ENCODE measurements at regions not wholly inside any gene's neighbourhood (a gene's known extent, or its start where the extent isn't known, plus 50 kb on each side); places are given as distances from the start of the nearest gene placed in this dataset.

DNA sequence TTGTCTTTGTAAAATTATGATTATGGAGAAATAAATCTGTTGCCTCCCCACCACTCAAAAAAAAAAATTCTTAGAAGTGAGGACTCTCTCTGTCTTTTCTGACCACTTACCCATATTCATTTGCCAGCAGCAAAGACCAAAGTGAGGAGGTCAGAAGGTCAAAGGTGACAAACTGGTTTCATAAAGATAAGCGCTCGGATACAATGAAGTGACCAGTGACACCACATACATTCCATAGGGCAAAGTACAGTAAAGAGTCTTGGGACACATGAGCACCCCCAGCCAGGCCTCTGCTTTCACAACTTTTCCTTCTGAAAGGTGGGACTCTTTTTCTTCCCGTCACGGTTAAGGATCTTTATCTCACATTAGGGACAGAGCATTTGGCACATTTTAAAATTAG is 75.9 kb upstream of the TCF4 start:
- Histone ChIP-seq H3K4me3 (no peak overlapping the region), H3K4me1 (no peaks in the 10 kb centered on the region), H3K36me3 (no peaks in the 10 kb centered on the region), H3K27ac (no peak overlapping the region), H3K9me3 (no peaks in the 10 kb centered on the region), H3K27me3 (no peaks in the 10 kb centered on the region)
- in situ Hi-C loops (cut with MboI; ENCODE audit: low sequenced_read_pairs in 4 of 4) (no loop called here), intact Hi-C loops (cut with DNase I; ENCODE audit: low total_unique reads) (no loop called here)
- no peak for TF ChIP-seq POLR2A (IDR thresholded peaks at IDR 0.05)
- TF ChIP-seq, protein P1, sequence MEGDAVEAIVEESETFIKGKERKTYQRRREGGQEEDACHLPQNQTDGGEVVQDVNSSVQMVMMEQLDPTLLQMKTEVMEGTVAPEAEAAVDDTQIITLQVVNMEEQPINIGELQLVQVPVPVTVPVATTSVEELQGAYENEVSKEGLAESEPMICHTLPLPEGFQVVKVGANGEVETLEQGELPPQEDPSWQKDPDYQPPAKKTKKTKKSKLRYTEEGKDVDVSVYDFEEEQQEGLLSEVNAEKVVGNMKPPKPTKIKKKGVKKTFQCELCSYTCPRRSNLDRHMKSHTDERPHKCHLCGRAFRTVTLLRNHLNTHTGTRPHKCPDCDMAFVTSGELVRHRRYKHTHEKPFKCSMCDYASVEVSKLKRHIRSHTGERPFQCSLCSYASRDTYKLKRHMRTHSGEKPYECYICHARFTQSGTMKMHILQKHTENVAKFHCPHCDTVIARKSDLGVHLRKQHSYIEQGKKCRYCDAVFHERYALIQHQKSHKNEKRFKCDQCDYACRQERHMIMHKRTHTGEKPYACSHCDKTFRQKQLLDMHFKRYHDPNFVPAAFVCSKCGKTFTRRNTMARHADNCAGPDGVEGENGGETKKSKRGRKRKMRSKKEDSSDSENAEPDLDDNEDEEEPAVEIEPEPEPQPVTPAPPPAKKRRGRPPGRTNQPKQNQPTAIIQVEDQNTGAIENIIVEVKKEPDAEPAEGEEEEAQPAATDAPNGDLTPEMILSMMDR (IDR thresholded peaks at IDR 0.05 in 4 of 5, conservative IDR thresholded peaks at IDR 0.05 in 1 of 5) = no peak
- DNase-seq (no peak), ATAC-seq (no peak)

DNA sequence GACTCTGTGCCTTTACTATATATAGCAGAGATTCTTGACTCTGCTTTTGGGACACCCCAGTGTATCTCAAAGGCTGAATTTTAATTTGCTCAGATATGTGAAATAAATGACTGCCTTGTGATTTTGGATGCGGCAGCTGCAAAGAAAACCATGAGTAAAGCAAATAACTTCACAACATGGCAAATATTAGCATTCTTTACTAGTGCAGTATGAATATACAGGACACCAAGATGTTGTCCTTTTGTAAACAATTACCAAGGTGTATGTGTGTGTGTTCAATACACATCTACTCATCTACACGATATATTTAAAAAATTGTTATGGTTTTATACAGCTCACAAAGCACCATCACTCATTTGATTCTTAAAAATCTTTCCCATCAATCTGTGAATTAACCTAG is 70.6 kb upstream of the TCF4 start:
- H3K36me3 ChIP-seq = no peaks in the 10 kb centered on the region
- no peaks in the 10 kb centered on the region for H3K4me1 ChIP-seq
- TF ChIP-seq, protein P1 (IDR thresholded peaks at IDR 0.05 in 4 of 5, conservative IDR thresholded peaks at IDR 0.05 in 1 of 5) = no peak
- no peak for TF ChIP-seq POLR2A (IDR thresholded peaks at IDR 0.05)
- H3K27ac ChIP-seq = no peak overlapping the region
- ATAC-seq (no peak), DNase-seq (no peak)
- no peaks in the 10 kb centered on the region for H3K9me3 ChIP-seq
- intact Hi-C loops (cut with DNase I; ENCODE audit: low total_unique reads) (no loop called here), in situ Hi-C loops (cut with MboI; ENCODE audit: low sequenced_read_pairs in 4 of 4) (no loop called here)
- no peaks in the 10 kb centered on the region for H3K27me3 ChIP-seq
- no peak overlapping the region for H3K4me3 ChIP-seq

DNA sequence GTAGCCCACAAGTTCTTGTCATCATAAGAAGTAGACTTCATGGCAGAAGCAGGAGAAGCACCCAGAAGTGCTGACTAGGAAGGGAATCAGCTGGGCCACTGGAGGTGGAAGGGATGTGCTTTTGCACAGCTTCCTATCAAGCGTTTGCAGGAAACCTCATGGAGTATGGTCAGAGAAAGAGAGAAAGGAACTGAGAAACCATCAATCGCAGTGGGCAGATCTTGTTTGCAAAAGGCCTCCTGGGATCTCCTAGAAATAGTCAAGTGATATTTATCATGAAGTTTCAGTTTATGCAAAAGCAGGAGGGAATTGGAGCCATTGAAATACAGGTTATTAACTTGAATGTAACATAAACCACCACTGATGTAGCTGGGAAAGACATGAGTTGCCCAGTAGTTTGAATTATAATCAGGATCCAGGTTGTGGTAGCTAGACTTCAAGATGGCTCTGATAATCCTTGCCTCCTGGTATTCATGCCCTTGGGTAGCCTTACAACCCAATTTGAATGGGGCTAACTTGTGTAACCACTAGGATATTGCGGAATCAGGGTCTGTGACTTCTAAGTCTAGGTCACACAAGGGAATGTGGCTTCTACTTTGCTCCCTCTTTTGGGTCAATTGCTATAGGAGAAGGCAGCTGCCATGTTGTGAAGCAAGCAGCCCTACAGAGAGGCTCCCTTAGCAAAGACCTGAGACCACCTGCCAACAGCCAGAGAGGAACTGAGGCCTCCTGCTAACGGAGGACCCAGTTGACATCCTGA is 69.8 kb upstream of the TCF4 start:
- Histone ChIP-seq H3K4me3 (no peak overlapping the region), H3K4me1 (no peaks in the 10 kb centered on the region), H3K27me3 (no peaks in the 10 kb centered on the region), H3K27ac (no peak overlapping the region), H3K36me3 (no peaks in the 10 kb centered on the region), H3K9me3 (no peaks in the 10 kb centered on the region)
- no peak for ATAC-seq
- in situ Hi-C loops (cut with MboI; ENCODE audit: low sequenced_read_pairs in 4 of 4) (no loop called here), intact Hi-C loops (cut with DNase I; ENCODE audit: low total_unique reads) (no loop called here)
- no peak for DNase-seq
- TF ChIP-seq, protein P1 (IDR thresholded peaks at IDR 0.05 in 4 of 5, conservative IDR thresholded peaks at IDR 0.05 in 1 of 5) = no peak
- TF ChIP-seq POLR2A (IDR thresholded peaks at IDR 0.05) = no peak

DNA sequence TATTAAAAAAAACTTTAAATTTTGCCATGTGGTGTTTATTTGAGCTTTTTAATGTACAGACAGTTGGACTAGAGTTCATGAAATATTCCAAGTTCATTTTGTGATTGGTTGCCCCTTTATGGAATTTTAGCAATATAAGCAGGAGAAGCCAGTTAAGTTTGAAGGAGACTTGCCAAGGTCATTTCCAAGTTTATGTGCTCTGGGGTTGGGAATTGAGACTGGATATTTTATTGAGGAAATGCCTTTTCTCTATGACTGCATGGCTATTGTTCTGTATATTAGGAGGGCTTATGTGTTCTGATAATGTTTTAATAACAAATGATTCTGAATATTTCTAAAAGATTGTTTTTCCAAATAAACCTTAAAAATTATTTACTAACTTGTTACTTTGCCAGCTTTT is 67.0 kb upstream of the TCF4 start:
- Histone ChIP-seq H3K27ac (no peak overlapping the region), H3K4me1 (no peaks in the 10 kb centered on the region), H3K4me3 (no peak overlapping the region), H3K27me3 (no peaks in the 10 kb centered on the region), H3K36me3 (no peaks in the 10 kb centered on the region), H3K9me3 (no peaks in the 10 kb centered on the region)
- intact Hi-C loops (cut with DNase I; ENCODE audit: low total_unique reads) (no loop called here), in situ Hi-C loops (cut with MboI; ENCODE audit: low sequenced_read_pairs in 4 of 4) (no loop called here)
- TF ChIP-seq POLR2A (IDR thresholded peaks at IDR 0.05) = no peak
- TF ChIP-seq, protein P1 (IDR thresholded peaks at IDR 0.05 in 4 of 5, conservative IDR thresholded peaks at IDR 0.05 in 1 of 5) = no peak
- ATAC-seq (no peak), DNase-seq (no peak)

DNA sequence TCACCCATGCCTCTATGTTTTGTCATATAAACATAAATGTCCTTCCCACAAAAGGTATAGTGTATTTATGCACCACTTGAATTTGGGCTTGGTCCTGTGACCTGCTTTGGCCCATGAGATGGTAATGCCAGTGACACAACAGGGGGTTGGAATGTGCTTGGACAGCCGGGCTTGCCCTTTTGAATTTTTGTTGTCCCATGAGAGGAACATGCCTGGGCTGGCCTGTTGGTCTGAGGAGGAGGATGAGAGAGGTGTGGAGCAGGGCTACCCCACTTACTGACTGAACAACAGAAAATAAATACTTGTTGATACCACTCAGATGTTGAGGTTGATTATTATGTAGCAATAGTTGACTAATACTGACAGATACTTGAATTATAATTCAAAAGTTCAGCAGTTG is 63.2 kb upstream of the TCF4 start:
- no peak for DNase-seq

More for the DNA sequence above, 63.2 kb upstream of the TCF4 start:
- Histone ChIP-seq H3K27me3 (no peaks in the 10 kb centered on the region), H3K36me3 (no peaks in the 10 kb centered on the region), H3K4me3 (no peak overlapping the region), H3K4me1 (no peaks in the 10 kb centered on the region), H3K27ac (no peak overlapping the region), H3K9me3 (no peaks in the 10 kb centered on the region)
- in situ Hi-C loops (cut with MboI; ENCODE audit: low sequenced_read_pairs in 4 of 4) (no loop called here), intact Hi-C loops (cut with DNase I; ENCODE audit: low total_unique reads) (no loop called here)
- ATAC-seq = no peak
- TF ChIP-seq, protein P1 (IDR thresholded peaks at IDR 0.05 in 4 of 5, conservative IDR thresholded peaks at IDR 0.05 in 1 of 5) = no peak
- no peak for TF ChIP-seq POLR2A (IDR thresholded peaks at IDR 0.05)

Measured in gastrocnemius medialis (tissue), 4 donors.